Vagina (tissue), 2 donors: ENCODE measurements at regions not wholly inside any gene's neighbourhood (a gene's known extent, or its start where the extent isn't known, plus 50 kb on each side); places are given as distances from the start of the nearest gene placed in this dataset.

ENCODE experiments used
- POLR2A ChIP-seq, 2 donors: fragments of 450-650 bp; IDR thresholded peaks; one replicate each; pipeline ENCODE4 v1.6.1; 2017; ENCODE audit warnings: antibody characterized with exemption in 2 of 2, mild to moderate bottlenecking in 2 of 2, moderate library complexity in 2 of 2
- POLR2AphosphoS5 ChIP-seq, 2 donors: sonication (generic); formaldehyde crosslinking; IDR thresholded peaks; one replicate each; pipeline ENCODE4 v1.9.0; 2017; ENCODE audit warnings: antibody characterized with exemption in 2 of 2, mild to moderate bottlenecking in 2 of 2, low read depth in 1 of 2; ENCODE audit not compliant: insufficient read depth in 1 of 2
- TF ChIP-seq, protein P1 (sequence below), 3 experiments: fragments of 450-650 bp in 2 of 3; fragments of 200-600 bp in 1 of 3; sonication (generic) in 1 of 3; IDR thresholded peaks; one replicate each; pipeline ENCODE4 v1.5.1; 2017 to 2019; ENCODE audit warnings: antibody characterized with exemption in 3 of 3, mild to moderate bottlenecking in 2 of 3, moderate library complexity in 2 of 3

DNA sequence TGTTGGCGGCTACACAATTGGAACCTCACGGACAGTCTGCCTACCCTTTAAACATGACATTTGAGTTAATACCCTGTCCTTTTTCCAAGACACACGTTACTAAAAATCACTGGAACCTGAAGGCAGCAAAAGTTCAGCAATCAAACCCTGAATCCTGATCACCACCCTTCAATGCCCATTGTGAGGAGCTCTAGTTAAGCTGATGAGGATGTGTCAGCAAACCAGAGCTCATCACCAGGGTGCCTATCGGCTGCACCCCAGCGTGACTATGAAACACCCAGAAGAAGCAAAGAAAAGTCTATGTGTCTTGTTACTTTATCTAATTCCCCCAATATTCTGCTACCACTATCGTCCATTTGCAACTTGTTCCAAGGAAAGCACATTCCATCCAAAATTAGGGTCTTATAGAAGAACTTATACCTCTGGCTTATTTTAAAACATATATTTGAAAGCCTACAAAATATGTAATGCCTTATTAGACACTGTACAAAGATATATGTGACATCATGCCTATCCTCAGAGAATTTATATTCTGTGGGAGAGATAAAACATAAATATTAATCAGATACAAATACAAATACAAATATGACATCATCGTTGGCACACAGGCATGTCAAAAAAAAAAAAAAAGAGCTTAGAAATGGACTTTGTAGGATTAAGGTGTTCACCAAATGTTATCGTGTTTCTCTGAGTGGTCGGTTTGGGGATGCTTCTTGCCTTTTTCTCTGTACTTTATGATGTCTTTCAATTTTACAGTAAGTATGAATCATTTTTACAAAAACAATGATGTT, 219.7 kb upstream of the SETMAR start:
- TF ChIP-seq, protein P1, sequence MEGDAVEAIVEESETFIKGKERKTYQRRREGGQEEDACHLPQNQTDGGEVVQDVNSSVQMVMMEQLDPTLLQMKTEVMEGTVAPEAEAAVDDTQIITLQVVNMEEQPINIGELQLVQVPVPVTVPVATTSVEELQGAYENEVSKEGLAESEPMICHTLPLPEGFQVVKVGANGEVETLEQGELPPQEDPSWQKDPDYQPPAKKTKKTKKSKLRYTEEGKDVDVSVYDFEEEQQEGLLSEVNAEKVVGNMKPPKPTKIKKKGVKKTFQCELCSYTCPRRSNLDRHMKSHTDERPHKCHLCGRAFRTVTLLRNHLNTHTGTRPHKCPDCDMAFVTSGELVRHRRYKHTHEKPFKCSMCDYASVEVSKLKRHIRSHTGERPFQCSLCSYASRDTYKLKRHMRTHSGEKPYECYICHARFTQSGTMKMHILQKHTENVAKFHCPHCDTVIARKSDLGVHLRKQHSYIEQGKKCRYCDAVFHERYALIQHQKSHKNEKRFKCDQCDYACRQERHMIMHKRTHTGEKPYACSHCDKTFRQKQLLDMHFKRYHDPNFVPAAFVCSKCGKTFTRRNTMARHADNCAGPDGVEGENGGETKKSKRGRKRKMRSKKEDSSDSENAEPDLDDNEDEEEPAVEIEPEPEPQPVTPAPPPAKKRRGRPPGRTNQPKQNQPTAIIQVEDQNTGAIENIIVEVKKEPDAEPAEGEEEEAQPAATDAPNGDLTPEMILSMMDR (IDR thresholded peaks at IDR 0.05) = no peak
- TF ChIP-seq POLR2A (IDR thresholded peaks at IDR 0.05) (no peak), POLR2AphosphoS5 (IDR thresholded peaks at IDR 0.05; ENCODE audit: insufficient read depth in 1 of 2, low read depth in 1 of 2) (no peak)
